ENCODE measurements at regions not wholly inside any gene's neighbourhood (a gene's known extent, or its start where the extent isn't known, plus 50 kb on each side); places are given as distances from the start of the nearest gene placed in this dataset.

GRCh38 chr13:34545461-34545860 lies 396.6 kb upstream of the NBEA start:
- Histone ChIP-seq H3K36me3 (replicated peaks in 1 of 2) (no peaks in the 10 kb centered on the region), H3K4me1 (replicated peaks in 1 of 2) (no peaks in the 10 kb centered on the region), H3K27me3 (no peaks in the 10 kb centered on the region), H3K27ac (no peak overlapping the region), H3K4me3 (no peak overlapping the region), H3K9me3 (replicated peaks in 1 of 3) (no peaks in the 10 kb centered on the region)
- no peak for DNase-seq
- TF ChIP-seq POLR2A (IDR thresholded peaks at IDR 0.05), result no peak
- no peak for TF ChIP-seq CTCF (IDR thresholded peaks at IDR 0.05)
- intact Hi-C loops (cut with DNase I), result no loop called here
- 85 to 90% (median 88%) methylated on average over 2 of the region's 2 CpGs for WGBS, 4 donors

DNA sequence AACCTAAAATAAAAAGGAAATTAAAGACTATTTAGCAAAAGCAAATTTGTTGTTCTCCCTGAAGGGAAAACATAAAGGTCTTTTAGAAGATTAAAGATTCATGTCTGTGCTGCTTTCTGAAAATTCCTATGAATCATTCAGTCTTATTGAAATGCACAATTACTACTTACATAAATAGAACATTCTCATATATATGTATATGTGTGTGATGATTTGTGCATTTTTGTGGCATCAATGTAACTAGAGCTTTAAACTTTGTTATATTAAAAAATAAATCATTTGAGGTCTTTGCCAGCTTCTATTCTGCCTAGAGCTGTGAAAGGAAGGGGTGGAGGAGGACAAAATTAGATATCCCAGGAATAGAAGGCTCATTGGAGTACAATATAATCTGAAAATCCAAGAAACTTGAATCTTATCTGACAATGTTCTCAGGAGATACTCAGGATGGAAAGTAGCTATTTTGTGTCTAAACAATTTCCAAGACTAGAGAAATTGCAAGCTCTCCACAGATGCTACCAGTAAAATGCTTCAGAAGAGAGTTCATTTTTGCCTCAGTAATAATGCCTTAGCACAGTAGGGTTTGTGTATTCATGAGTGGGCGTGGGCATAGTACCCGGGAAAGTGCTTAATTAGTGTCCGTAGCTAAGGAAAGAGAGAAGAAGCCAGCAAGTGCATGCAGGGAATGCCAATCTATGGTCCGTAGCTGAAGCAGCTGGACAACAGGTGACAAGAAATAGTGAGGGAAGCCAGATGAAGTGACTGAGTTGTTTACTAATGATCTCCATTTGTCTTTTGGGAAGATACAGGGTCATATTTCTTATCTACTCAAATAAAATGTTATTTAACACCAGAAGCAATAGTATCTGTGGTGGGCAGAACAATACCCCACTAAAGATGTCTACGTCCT lies 395.5 kb upstream of the NBEA start:
- DNase-seq, result no peak
- 68 to 88% (median 71%) methylated on average over 5 of the region's 5 CpGs for WGBS, 4 donors
- H3K27me3 ChIP-seq, result no peaks in the 10 kb centered on the region

GRCh38 chr13:34547929-34548328 lies 394.1 kb upstream of the NBEA start:
- intact Hi-C loops (cut with DNase I), result no loop called here
- H3K27ac ChIP-seq, result no peak overlapping the region
- no peaks in the 10 kb centered on the region for H3K4me1 ChIP-seq (replicated peaks in 1 of 2)
- no peak overlapping the region for H3K4me3 ChIP-seq
- WGBS, 4 donors, result 85 to 92% (median 88%) methylated on average over 3 of the region's 3 CpGs
- TF ChIP-seq POLR2A (IDR thresholded peaks at IDR 0.05), result no peak
- no peak for TF ChIP-seq CTCF (IDR thresholded peaks at IDR 0.05)
- no peaks in the 10 kb centered on the region for H3K9me3 ChIP-seq (replicated peaks in 1 of 3)
- H3K27me3 ChIP-seq, result no peaks in the 10 kb centered on the region
- no peak for DNase-seq
- no peaks in the 10 kb centered on the region for H3K36me3 ChIP-seq (replicated peaks in 1 of 2)

More for the DNA sequence above, 395.5 kb upstream of the NBEA start:
- Histone ChIP-seq H3K36me3 (replicated peaks in 1 of 2) (no peaks in the 10 kb centered on the region), H3K27ac (no peak overlapping the region), H3K9me3 (replicated peaks in 1 of 3) (no peaks in the 10 kb centered on the region), H3K4me1 (replicated peaks in 1 of 2) (no peaks in the 10 kb centered on the region), H3K4me3 (no peak overlapping the region)
- no peak for TF ChIP-seq CTCF (IDR thresholded peaks at IDR 0.05)
- TF ChIP-seq POLR2A (IDR thresholded peaks at IDR 0.05), result no peak
- intact Hi-C loops (cut with DNase I), result no loop called here

DNA sequence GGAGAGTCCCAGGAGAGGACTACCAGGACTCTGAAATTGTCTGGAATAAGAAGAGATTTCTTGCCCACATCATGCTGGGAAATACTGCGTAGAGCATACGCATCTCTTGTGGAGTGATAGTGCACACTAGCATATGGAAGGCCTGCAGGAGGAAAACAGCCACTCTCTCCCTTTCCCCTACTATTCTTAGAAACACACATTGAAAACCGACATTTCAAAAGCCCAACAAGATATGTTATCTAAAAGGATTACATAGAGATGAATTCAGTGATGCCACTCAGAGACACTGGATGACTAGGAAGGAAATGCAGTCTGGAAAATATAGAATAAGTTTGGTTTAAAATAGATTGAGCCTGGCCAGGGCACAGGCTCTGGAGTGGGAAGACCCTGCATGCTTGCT lies 388.7 kb upstream of the NBEA start:
- H3K4me3 ChIP-seq, result no peak overlapping the region
- H3K27ac ChIP-seq, result no peak overlapping the region
- DNase-seq, result no peak
- no peaks in the 10 kb centered on the region for H3K36me3 ChIP-seq (replicated peaks in 1 of 2)
- no peaks in the 10 kb centered on the region for H3K4me1 ChIP-seq (replicated peaks in 1 of 2)
- no peaks in the 10 kb centered on the region for H3K9me3 ChIP-seq (replicated peaks in 1 of 3)
- no peaks in the 10 kb centered on the region for H3K27me3 ChIP-seq
- intact Hi-C loops (cut with DNase I), result no loop called here
- 76 to 88% (median 80%) methylated on average over 3 of the region's 3 CpGs for WGBS, 4 donors
- no peak for TF ChIP-seq POLR2A (IDR thresholded peaks at IDR 0.05)
- no peak for TF ChIP-seq CTCF (IDR thresholded peaks at IDR 0.05)
